ENCODE measurements at regions not wholly inside any gene's neighbourhood (a gene's known extent, or its start where the extent isn't known, plus 50 kb on each side); places are given as distances from the start of the nearest gene placed in this dataset.

DNA sequence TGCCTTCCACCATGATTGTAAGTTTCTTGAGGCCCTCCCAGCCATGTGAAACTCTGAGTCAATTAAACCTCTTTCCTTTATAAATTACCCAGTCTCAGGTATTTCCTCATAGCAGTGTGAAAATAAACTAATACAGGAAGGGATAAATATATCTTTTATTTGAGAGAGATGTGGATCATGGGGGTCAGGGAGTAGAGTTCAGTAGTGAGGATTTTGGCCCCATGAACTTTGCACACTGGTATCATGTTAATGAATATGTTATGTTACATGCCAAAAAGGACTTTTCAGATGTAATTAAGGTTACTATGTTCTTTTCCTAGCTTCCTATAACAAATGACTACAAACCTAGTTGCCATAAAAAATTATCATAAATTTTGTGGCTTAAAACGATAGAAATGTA, 1393.7 kb downstream of the DSC3 start:
- H2AFZ ChIP-seq (ENCODE audit: low read depth), result no peak overlapping the region
- TF ChIP-seq, protein P1, sequence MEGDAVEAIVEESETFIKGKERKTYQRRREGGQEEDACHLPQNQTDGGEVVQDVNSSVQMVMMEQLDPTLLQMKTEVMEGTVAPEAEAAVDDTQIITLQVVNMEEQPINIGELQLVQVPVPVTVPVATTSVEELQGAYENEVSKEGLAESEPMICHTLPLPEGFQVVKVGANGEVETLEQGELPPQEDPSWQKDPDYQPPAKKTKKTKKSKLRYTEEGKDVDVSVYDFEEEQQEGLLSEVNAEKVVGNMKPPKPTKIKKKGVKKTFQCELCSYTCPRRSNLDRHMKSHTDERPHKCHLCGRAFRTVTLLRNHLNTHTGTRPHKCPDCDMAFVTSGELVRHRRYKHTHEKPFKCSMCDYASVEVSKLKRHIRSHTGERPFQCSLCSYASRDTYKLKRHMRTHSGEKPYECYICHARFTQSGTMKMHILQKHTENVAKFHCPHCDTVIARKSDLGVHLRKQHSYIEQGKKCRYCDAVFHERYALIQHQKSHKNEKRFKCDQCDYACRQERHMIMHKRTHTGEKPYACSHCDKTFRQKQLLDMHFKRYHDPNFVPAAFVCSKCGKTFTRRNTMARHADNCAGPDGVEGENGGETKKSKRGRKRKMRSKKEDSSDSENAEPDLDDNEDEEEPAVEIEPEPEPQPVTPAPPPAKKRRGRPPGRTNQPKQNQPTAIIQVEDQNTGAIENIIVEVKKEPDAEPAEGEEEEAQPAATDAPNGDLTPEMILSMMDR (conservative IDR thresholded peaks at IDR 0.05; ENCODE audit: low read depth, low read length), result no peak

DNA sequence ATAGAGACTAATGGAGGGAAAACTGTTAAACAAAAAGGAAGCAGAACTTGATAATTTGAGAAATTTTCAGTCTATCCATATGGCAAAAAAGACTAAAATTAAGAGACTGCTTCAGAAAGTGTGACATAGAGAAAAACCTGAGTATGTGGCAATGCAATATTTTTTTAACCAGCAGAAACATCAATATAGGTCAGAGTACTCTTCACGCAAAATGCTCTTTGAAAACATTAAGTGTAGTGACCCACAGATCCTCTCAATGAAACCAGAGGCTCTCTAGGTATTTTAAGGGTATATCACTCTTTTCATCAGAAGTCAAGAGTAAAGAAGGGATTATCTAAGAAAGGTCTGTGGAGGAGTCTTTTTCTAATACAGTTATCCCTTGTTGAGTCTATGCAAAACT, 1394.8 kb downstream of the DSC3 start:
- Histone ChIP-seq H3K4me2 (no peak overlapping the region), H3K27ac (no peak overlapping the region), H3K4me1 (ENCODE audit: low read depth, poor library complexity, severe bottlenecking) (no peaks in the 10 kb centered on the region), H4K20me1 (ENCODE audit: insufficient read depth) (no peaks in the 10 kb centered on the region), H3K79me2 (ENCODE audit: insufficient read depth, low read depth) (no peaks in the 10 kb centered on the region), H3K27me3 (ENCODE audit: insufficient read depth, low read depth) (no peaks in the 10 kb centered on the region), H2AFZ (ENCODE audit: low read depth) (no peak overlapping the region), H3K36me3 (ENCODE audit: insufficient read depth) (no peaks in the 10 kb centered on the region), H3K4me3 (IDR thresholded peaks at IDR 0.05; ENCODE audit: insufficient read depth, low read depth, low read length) (no peak overlapping the region), H3K9ac (no peak overlapping the region)
- TF ChIP-seq, protein P1 (conservative IDR thresholded peaks at IDR 0.05; ENCODE audit: low read depth, low read length), result no peak

More for the DNA sequence above, 1393.7 kb downstream of the DSC3 start:
- Histone ChIP-seq H3K4me1 (ENCODE audit: low read depth, poor library complexity, severe bottlenecking) (no peaks in the 10 kb centered on the region), H3K79me2 (ENCODE audit: insufficient read depth, low read depth) (no peaks in the 10 kb centered on the region), H3K36me3 (ENCODE audit: insufficient read depth) (no peaks in the 10 kb centered on the region), H3K27me3 (ENCODE audit: insufficient read depth, low read depth) (no peaks in the 10 kb centered on the region), H3K4me3 (IDR thresholded peaks at IDR 0.05; ENCODE audit: insufficient read depth, low read depth, low read length) (no peak overlapping the region), H3K4me2 (no peak overlapping the region), H4K20me1 (ENCODE audit: insufficient read depth) (no peaks in the 10 kb centered on the region), H3K9ac (no peak overlapping the region), H3K27ac (no peak overlapping the region)

DNA sequence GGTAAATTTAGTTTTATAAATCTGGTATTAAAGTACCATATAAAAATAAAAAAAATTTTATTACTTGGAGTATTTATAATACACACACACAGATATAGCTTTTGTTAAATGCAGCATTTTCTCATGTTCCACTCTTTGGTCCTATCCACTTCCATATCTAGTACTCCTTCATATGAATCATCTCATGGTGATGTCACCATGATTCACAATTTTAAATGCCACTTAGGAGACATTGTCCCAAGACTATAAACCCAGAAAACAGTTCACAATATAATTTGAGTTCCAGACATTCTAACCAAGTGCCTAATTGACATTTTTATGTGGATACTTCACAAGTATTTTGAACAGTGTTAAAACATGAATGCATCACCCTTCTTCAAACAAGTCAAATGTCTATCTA, 1398.3 kb downstream of the DSC3 start:
- H3K27ac ChIP-seq, result no peak overlapping the region
- no peaks in the 10 kb centered on the region for H3K27me3 ChIP-seq (ENCODE audit: insufficient read depth, low read depth)
- no peak overlapping the region for H3K9ac ChIP-seq
- H3K36me3 ChIP-seq (ENCODE audit: insufficient read depth), result no peaks in the 10 kb centered on the region
- no peaks in the 10 kb centered on the region for H3K4me1 ChIP-seq (ENCODE audit: low read depth, poor library complexity, severe bottlenecking)
- H3K79me2 ChIP-seq (ENCODE audit: insufficient read depth, low read depth), result no peaks in the 10 kb centered on the region
- H3K4me2 ChIP-seq, result no peak overlapping the region
- no peak overlapping the region for H2AFZ ChIP-seq (ENCODE audit: low read depth)
- H3K4me3 ChIP-seq (IDR thresholded peaks at IDR 0.05; ENCODE audit: insufficient read depth, low read depth, low read length), result no peak overlapping the region
- no peaks in the 10 kb centered on the region for H4K20me1 ChIP-seq (ENCODE audit: insufficient read depth)
- TF ChIP-seq, protein P1 (conservative IDR thresholded peaks at IDR 0.05; ENCODE audit: low read depth, low read length), result no peak

DNA sequence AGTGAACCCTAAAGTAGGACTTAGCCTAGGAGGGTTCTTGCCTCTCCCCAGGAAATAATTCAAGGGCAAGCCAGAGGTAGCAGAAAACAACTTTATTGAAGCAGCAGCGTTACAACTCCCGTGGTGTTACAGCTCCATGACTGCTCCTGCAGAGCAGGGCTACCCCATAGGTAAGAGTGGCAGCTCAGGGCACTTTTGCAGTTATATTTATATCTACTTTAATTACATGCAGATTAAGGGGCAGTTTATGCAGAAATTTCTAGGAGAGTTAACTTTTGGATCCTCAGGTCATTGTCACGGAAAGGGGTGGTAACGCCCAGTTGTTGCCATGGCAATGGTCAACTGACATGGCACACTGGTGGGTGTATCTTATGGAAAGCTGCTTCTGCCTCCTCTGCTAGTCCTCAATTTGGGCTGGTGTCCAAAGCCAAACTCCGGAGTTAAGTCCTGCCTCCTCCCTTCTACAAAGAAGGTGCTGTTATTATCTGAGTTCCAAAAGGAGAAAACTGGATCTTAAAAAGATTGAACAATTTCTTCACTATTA, 1413.0 kb downstream of the DSC3 start:
- Histone ChIP-seq H3K4me2 (no peak overlapping the region), H3K36me3 (ENCODE audit: insufficient read depth) (no peaks in the 10 kb centered on the region), H2AFZ (ENCODE audit: low read depth) (no peak overlapping the region), H3K27me3 (ENCODE audit: insufficient read depth, low read depth) (no peaks in the 10 kb centered on the region), H3K27ac (no peak overlapping the region), H3K9ac (no peak overlapping the region), H4K20me1 (ENCODE audit: insufficient read depth) (no peaks in the 10 kb centered on the region), H3K79me2 (ENCODE audit: insufficient read depth, low read depth) (no peaks in the 10 kb centered on the region), H3K4me3 (IDR thresholded peaks at IDR 0.05; ENCODE audit: insufficient read depth, low read depth, low read length) (no peak overlapping the region), H3K4me1 (ENCODE audit: low read depth, poor library complexity, severe bottlenecking) (no peaks in the 10 kb centered on the region)
- TF ChIP-seq, protein P1 (conservative IDR thresholded peaks at IDR 0.05; ENCODE audit: low read depth, low read length), result no peak
